Liver (tissue), 7 donors: ENCODE measurements at regions not wholly inside any gene's neighbourhood (a gene's known extent, or its start where the extent isn't known, plus 50 kb on each side); places are given as distances from the start of the nearest gene placed in this dataset.
A peak's percentile ranks its signal among the peaks of the same experiment; 100 is the strongest.

Source experiments
- DNase-seq: peaks from one replicate; pipeline ENCODE4 v3.0.0-alpha.2; 2017; ENCODE audit warnings: low spot score
- H3K27ac ChIP-seq, 2 donors: one replicate each; pipeline ENCODE4 v1.7.0; 2013; ENCODE audit warnings: inconsistent platforms in 2 of 2, low read length in 2 of 2, control low read depth in 1 of 2, low read depth in 1 of 2, mild to moderate bottlenecking in 1 of 2
- H3K27me3 ChIP-seq, 4 donors: one replicate each; pipeline versions ENCODE4 v1.6.1 to v1.7.0; 2013; ENCODE audit warnings: low read length in 3 of 4, inconsistent platforms in 1 of 4, mild to moderate bottlenecking in 1 of 4, moderate library complexity in 1 of 4; ENCODE audit not compliant: control insufficient read depth in 4 of 4, insufficient read depth in 4 of 4
- H3K36me3 ChIP-seq, 4 donors: one replicate each; pipeline versions ENCODE4 v1.6.1 to v1.7.0; 2013; ENCODE audit warnings: low read length in 3 of 4, mild to moderate bottlenecking in 3 of 4, low read depth in 1 of 4, moderate library complexity in 1 of 4; ENCODE audit not compliant: control insufficient read depth in 4 of 4, insufficient read depth in 3 of 4
- H3K4me1 ChIP-seq, 4 donors: one replicate each; pipeline versions ENCODE4 v1.6.1 to v1.7.0; 2013; ENCODE audit warnings: low read length in 3 of 4, mild to moderate bottlenecking in 3 of 4, moderate library complexity in 1 of 4; ENCODE audit not compliant: control insufficient read depth in 4 of 4, insufficient read depth in 4 of 4
- H3K4me3 ChIP-seq, 3 donors: one replicate each; pipeline versions ENCODE4 v1.6.1 to v1.7.0; 2013; ENCODE audit warnings: low read length in 3 of 3, control low read depth in 1 of 3, low read depth in 1 of 3, mild to moderate bottlenecking in 1 of 3
- H3K9ac ChIP-seq, 2 donors: one replicate each; pipeline ENCODE4 v1.7.0; 2013; ENCODE audit warnings: low read length in 2 of 2, mild to moderate bottlenecking in 2 of 2, moderate library complexity in 2 of 2, control low read depth in 1 of 2, low read depth in 1 of 2
- H3K9me3 ChIP-seq, 4 donors: one replicate each; pipeline versions ENCODE4 v1.6.1 to v1.7.0; 2013; ENCODE audit warnings: low read length in 3 of 4; ENCODE audit not compliant: control insufficient read depth in 4 of 4
- FOXA2 ChIP-seq: IDR thresholded peaks from 2 replicates; pipeline ENCODE4 v1.6.1; 2016; ENCODE audit warnings: antibody characterized with exemption
- GABPA ChIP-seq, 2 donors: IDR thresholded peaks in 1 of 2; conservative IDR thresholded peaks in 1 of 2; 2 replicates each; pipeline ENCODE4 v1.6.1; 2016; ENCODE audit warnings: antibody characterized with exemption in 2 of 2, mild to moderate bottlenecking in 1 of 2, moderate library complexity in 1 of 2
- HNF4A ChIP-seq, 2 donors: conservative IDR thresholded peaks; 2 replicates each; pipeline ENCODE4 v1.6.1; 2016; ENCODE audit warnings: antibody characterized with exemption in 2 of 2, mild to moderate bottlenecking in 2 of 2
- HNF4G ChIP-seq: IDR thresholded peaks from 2 replicates; pipeline ENCODE4 v1.6.1; 2016; ENCODE audit warnings: antibody characterized with exemption
- MAX ChIP-seq: IDR thresholded peaks from 2 replicates; pipeline ENCODE4 v1.6.1; 2016; ENCODE audit warnings: antibody characterized with exemption
- NR2F2 ChIP-seq: IDR thresholded peaks from 2 replicates; pipeline ENCODE4 v1.6.1; 2016; ENCODE audit warnings: antibody characterized with exemption
- REST ChIP-seq: IDR thresholded peaks from 2 replicates; pipeline ENCODE4 v1.6.1; 2016; ENCODE audit warnings: antibody characterized with exemption, mild to moderate bottlenecking
- RXRA ChIP-seq, 2 donors: IDR thresholded peaks; 2 replicates each; pipeline ENCODE4 v1.6.1; 2017 to 2018; ENCODE audit warnings: antibody characterized with exemption in 2 of 2, mild to moderate bottlenecking in 1 of 2
- TAF1 ChIP-seq: conservative IDR thresholded peaks from 2 replicates; pipeline ENCODE4 v1.6.1; 2016; ENCODE audit warnings: antibody characterized with exemption, mild to moderate bottlenecking
- ZBTB33 ChIP-seq: IDR thresholded peaks from 2 replicates; pipeline ENCODE4 v1.6.1; 2016; ENCODE audit warnings: antibody characterized with exemption
- WGBS: extraction: QIAGEN DNeasy Blood & Tissue Kit; methylation state at CpG from one replicate; pipeline ENCODE4 v1.1.7; 2013; 5-methylcytosine and 5-hydroxymethylcytosine counted together
- donor health status: healthy.
- donor health status: healthy.
- donor health status: healthy.
- donor health status: healthy.

GRCh38 chr11:26827567-26828081 lies 105.8 kb upstream of the SLC5A12 start:
- no peak overlapping the region for H3K4me3 ChIP-seq
- H3K9ac ChIP-seq: no peak overlapping the region
- no peaks in the 10 kb centered on the region for H3K36me3 ChIP-seq
- 64% methylated on average over 10 of the region's 10 CpGs for WGBS
- H3K4me1 ChIP-seq: no peaks in the 10 kb centered on the region
- H3K27ac ChIP-seq: no peak overlapping the region
- peaks cover 8 to 13% (median 11%) of the 10 kb centered on the region in 4 donors for H3K9me3 ChIP-seq
- H3K27me3 ChIP-seq: no peaks in the 10 kb centered on the region
- peak; percentile 6 for TF ChIP-seq MAX
- TF ChIP-seq REST: no peak
- TF ChIP-seq RXRA (IDR thresholded peaks at IDR 0.05): peak; percentile 15 to 40
- no peak for DNase-seq

GRCh38 chr11:26828288-26828687 lies 106.4 kb upstream of the SLC5A12 start:
- WGBS: 59% methylated on average over 2 of the region's 2 CpGs
- no peak overlapping the region for H3K4me3 ChIP-seq
- H3K27ac ChIP-seq: no peak overlapping the region
- H3K36me3 ChIP-seq: no peaks in the 10 kb centered on the region
- H3K9me3 ChIP-seq: peaks cover 6 to 13% (median 10%) of the 10 kb centered on the region in 4 donors
- H3K9ac ChIP-seq: no peak overlapping the region
- DNase-seq: no peak
- no peaks in the 10 kb centered on the region for H3K27me3 ChIP-seq
- TF ChIP-seq ZBTB33: no peak
- no peak for TF ChIP-seq GABPA (IDR thresholded peaks at IDR 0.05 in 1 of 2, conservative IDR thresholded peaks at IDR 0.05 in 1 of 2)
- TF ChIP-seq REST: no peak
- TF ChIP-seq HNF4G: no peak
- TF ChIP-seq HNF4A (conservative IDR thresholded peaks at IDR 0.05): no peak
- TF ChIP-seq NR2F2: peak; percentile 50
- no peak for TF ChIP-seq FOXA2
- TF ChIP-seq RXRA (IDR thresholded peaks at IDR 0.05): peak; percentile 38 to 43
- TF ChIP-seq TAF1: no peak
- no peaks in the 10 kb centered on the region for H3K4me1 ChIP-seq
